ENCODE measurements at regions not wholly inside any gene's neighbourhood (a gene's known extent, or its start where the extent isn't known, plus 50 kb on each side); places are given as distances from the start of the nearest gene placed in this dataset.
"Not testable (repeated sequence)": the region's sequence is repeated elsewhere in the genome, so short reads cannot be mapped to it uniquely, and the experiment has no call there.

- no peaks in the 10 kb centered on the region for H3K27me3 ChIP-seq (ENCODE audit: insufficient read depth, insufficient read length)
- no peak overlapping the region for H3K4me3 ChIP-seq (ENCODE audit: insufficient read length, low read depth)
- no peak for TF ChIP-seq SUZ12 (IDR thresholded peaks at IDR 0.05; ENCODE audit: extremely low read depth, insufficient read depth, insufficient read length)
- no peak for TF ChIP-seq ZNF274 (IDR thresholded peaks at IDR 0.05; ENCODE audit: low read depth, low read length)
- TF ChIP-seq YY1 (IDR thresholded peaks at IDR 0.05; ENCODE audit: insufficient read depth, insufficient read length) = no peak
- DNase-seq (ENCODE audit: low read depth, low spot score) = no peak
- H3K9ac ChIP-seq (ENCODE audit: insufficient read length, low read depth) = no peak overlapping the region
- no peaks in the 10 kb centered on the region for H3K36me3 ChIP-seq (ENCODE audit: insufficient read depth, insufficient read length, low read length)
- no peaks in the 10 kb centered on the region for H3K9me3 ChIP-seq (ENCODE audit: insufficient read depth, low read length)
- H3K4me1 ChIP-seq (ENCODE audit: insufficient read depth, insufficient read length) = no peaks in the 10 kb centered on the region
Measured at GRCh38 chr5:58300346-58300895, 159.5 kb downstream of the PLK2 start.

- Histone ChIP-seq H3K4me1 (ENCODE audit: insufficient read depth, insufficient read length) (no peaks in the 10 kb centered on the region), H3K4me3 (ENCODE audit: insufficient read length, low read depth) (no peak overlapping the region)
Measured at GRCh38 chr5:58299256-58299655, 160.6 kb downstream of the PLK2 start.

DNA sequence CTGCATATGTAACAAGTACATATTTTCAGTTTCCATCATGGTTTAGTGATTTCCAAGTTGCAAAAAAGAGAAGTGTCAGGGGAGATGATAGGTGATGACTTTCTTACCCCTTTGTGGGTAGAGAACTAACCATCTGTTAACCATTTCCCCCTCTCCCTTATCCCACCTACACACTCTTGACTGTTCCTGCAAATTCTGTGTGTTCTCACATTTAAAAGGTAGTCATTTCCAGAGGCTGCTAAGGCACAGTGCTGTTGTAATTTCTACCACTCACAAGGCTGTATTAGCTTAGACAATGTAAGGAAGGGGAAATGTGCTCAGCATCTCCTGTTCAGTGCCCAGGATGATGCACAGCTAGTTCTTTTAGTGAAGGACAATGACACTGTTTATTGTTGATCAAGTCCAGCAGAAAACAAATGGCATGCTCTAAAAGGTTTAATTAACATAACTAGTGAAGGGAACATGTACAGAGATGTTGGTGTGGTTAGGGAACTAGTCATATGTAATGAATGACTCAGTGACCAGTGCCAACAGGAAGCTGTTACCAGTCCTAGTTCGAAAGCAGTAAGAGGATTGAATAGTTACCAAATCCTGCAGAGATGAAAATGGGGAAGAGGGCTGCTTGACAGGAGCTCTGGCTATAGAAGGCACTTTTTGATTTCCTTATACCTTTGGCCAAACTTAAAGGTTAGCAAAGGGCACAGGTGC, 165.1 kb downstream of the PLK2 start:
- TF ChIP-seq ZNF274 (IDR thresholded peaks at IDR 0.05; ENCODE audit: low read depth, low read length) = no peak
- TF ChIP-seq YY1 (IDR thresholded peaks at IDR 0.05; ENCODE audit: insufficient read depth, insufficient read length) = no peak
- TF ChIP-seq SUZ12 (IDR thresholded peaks at IDR 0.05; ENCODE audit: extremely low read depth, insufficient read depth, insufficient read length) = no peak
- Histone ChIP-seq H3K4me1 (ENCODE audit: insufficient read depth, insufficient read length) (no peaks in the 10 kb centered on the region), H3K27me3 (ENCODE audit: insufficient read depth, insufficient read length) (no peaks in the 10 kb centered on the region), H3K36me3 (ENCODE audit: insufficient read depth, insufficient read length, low read length) (no peaks in the 10 kb centered on the region), H3K9me3 (ENCODE audit: insufficient read depth, low read length) (no peaks in the 10 kb centered on the region), H3K9ac (ENCODE audit: insufficient read length, low read depth) (no peak overlapping the region), H3K4me3 (ENCODE audit: insufficient read length, low read depth) (no peak overlapping the region)
- no peak for DNase-seq (ENCODE audit: low read depth, low spot score)

More at GRCh38 chr5:58299256-58299655, 160.6 kb downstream of the PLK2 start:
- H3K9ac ChIP-seq (ENCODE audit: insufficient read length, low read depth) = no peak overlapping the region
- no peaks in the 10 kb centered on the region for H3K36me3 ChIP-seq (ENCODE audit: insufficient read depth, insufficient read length, low read length)
- no peaks in the 10 kb centered on the region for H3K9me3 ChIP-seq (ENCODE audit: insufficient read depth, low read length)
- no peak for TF ChIP-seq SUZ12 (IDR thresholded peaks at IDR 0.05; ENCODE audit: extremely low read depth, insufficient read depth, insufficient read length)
- DNase-seq (ENCODE audit: low read depth, low spot score) = no peak
- no peaks in the 10 kb centered on the region for H3K27me3 ChIP-seq (ENCODE audit: insufficient read depth, insufficient read length)

DNA sequence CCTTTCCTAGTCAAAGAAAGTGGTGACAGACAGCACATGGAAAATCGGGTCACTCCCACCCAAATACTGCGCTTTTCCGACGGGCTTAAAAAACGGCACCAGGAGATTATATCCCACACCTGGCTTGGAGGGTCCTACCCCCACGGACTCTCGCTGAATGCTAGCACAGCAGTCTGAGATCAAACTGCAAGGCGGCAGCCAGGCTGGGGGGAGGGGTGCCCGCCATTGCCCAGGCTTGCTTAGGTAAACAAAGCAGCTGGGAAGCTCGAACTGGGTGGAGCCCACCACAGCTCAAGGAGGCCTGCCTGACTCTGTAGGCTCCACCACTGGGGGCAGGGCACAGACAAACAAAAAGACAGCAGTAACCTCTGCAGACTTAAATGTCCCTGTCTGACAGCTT, 171.6 kb downstream of the PLK2 start:
- DNase-seq (ENCODE audit: low read depth, low spot score) = peak; percentile 3
- not testable (repeated sequence) for H3K36me3 ChIP-seq (ENCODE audit: insufficient read depth, insufficient read length, low read length); H3K27me3 ChIP-seq (ENCODE audit: insufficient read depth, insufficient read length); H3K4me1 ChIP-seq (ENCODE audit: insufficient read depth, insufficient read length); H3K9ac ChIP-seq (ENCODE audit: insufficient read length, low read depth); H3K4me3 ChIP-seq (ENCODE audit: insufficient read length, low read depth)
- H3K9me3 ChIP-seq (ENCODE audit: insufficient read depth, low read length) = peaks cover 17% of the 10 kb centered on the region; the same call in 1 of the 2 replicates

- H3K4me1 ChIP-seq (ENCODE audit: insufficient read depth, insufficient read length) = no peaks in the 10 kb centered on the region
- H3K27me3 ChIP-seq (ENCODE audit: insufficient read depth, insufficient read length) = no peaks in the 10 kb centered on the region
- H3K9me3 ChIP-seq (ENCODE audit: insufficient read depth, low read length) = peaks cover 17% of the 10 kb centered on the region; the same call in 1 of the 2 replicates
- no peak overlapping the region for H3K4me3 ChIP-seq (ENCODE audit: insufficient read length, low read depth)
- no peak for TF ChIP-seq SUZ12 (IDR thresholded peaks at IDR 0.05; ENCODE audit: extremely low read depth, insufficient read depth, insufficient read length)
- TF ChIP-seq YY1 (IDR thresholded peaks at IDR 0.05; ENCODE audit: insufficient read depth, insufficient read length) = no peak
- no peak for TF ChIP-seq ZNF274 (IDR thresholded peaks at IDR 0.05; ENCODE audit: low read depth, low read length)
- H3K36me3 ChIP-seq (ENCODE audit: insufficient read depth, insufficient read length, low read length) = no peaks in the 10 kb centered on the region
- H3K9ac ChIP-seq (ENCODE audit: insufficient read length, low read depth) = no peak overlapping the region
- no peak for DNase-seq (ENCODE audit: low read depth, low spot score)
Measured at GRCh38 chr5:58286741-58287140, 173.1 kb downstream of the PLK2 start.

DNA sequence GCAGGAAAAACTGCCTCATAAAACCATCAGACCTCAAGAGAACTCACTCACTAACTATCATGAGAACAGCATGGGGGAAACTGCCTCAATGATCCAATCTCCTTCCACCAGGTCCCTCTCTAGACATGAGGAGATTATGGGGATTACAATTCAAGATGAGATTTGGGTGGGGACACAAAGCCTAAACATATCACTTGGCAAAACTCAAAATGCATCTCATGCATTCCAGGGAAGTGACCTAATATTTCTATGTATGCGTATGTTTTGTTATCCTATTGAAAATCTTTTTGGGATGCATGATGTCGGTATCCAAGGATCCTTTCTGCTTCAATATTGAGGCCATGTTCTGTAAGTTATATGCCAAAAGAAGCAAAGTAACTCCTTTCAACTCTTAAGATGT, 174.0 kb downstream of the PLK2 start:
- Histone ChIP-seq H3K4me3 (ENCODE audit: insufficient read length, low read depth) (no peak overlapping the region), H3K9ac (ENCODE audit: insufficient read length, low read depth) (no peak overlapping the region), H3K9me3 (ENCODE audit: insufficient read depth, low read length) (peaks cover 17% of the 10 kb centered on the region; the same call in 1 of the 2 replicates), H3K4me1 (ENCODE audit: insufficient read depth, insufficient read length) (no peaks in the 10 kb centered on the region), H3K36me3 (ENCODE audit: insufficient read depth, insufficient read length, low read length) (no peaks in the 10 kb centered on the region), H3K27me3 (ENCODE audit: insufficient read depth, insufficient read length) (no peaks in the 10 kb centered on the region)
- no peak for DNase-seq (ENCODE audit: low read depth, low spot score)
- TF ChIP-seq SUZ12 (IDR thresholded peaks at IDR 0.05; ENCODE audit: extremely low read depth, insufficient read depth, insufficient read length) = no peak
- TF ChIP-seq ZNF274 (IDR thresholded peaks at IDR 0.05; ENCODE audit: low read depth, low read length) = no peak
- no peak for TF ChIP-seq YY1 (IDR thresholded peaks at IDR 0.05; ENCODE audit: insufficient read depth, insufficient read length)

DNA sequence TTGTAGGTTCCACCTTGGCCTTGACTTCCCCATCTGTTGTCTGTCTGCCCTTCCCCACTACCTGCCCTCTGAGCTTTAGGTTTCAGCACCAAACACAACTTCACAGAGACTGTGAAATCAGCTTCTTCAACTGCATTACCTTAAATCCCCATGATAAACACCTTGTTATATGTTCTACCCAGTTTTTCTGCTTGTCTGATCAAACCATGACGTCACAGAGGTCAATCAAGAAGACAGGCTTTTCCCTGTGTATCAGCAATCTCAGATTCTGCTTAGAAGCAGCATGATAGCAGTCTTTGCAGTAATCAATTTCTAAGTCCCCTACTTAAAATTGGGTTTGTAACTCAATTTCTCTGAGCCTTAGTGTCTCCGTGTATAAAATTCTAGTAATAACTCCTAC, 175.0 kb downstream of the PLK2 start:
- no peaks in the 10 kb centered on the region for H3K27me3 ChIP-seq (ENCODE audit: insufficient read depth, insufficient read length)
- no peaks in the 10 kb centered on the region for H3K4me1 ChIP-seq (ENCODE audit: insufficient read depth, insufficient read length)
- no peak for TF ChIP-seq ZNF274 (IDR thresholded peaks at IDR 0.05; ENCODE audit: low read depth, low read length)
- no peak for DNase-seq (ENCODE audit: low read depth, low spot score)
- no peak overlapping the region for H3K9ac ChIP-seq (ENCODE audit: insufficient read length, low read depth)
- peaks cover 17% of the 10 kb centered on the region; the same call in 1 of the 2 replicates for H3K9me3 ChIP-seq (ENCODE audit: insufficient read depth, low read length)
- no peak overlapping the region for H3K4me3 ChIP-seq (ENCODE audit: insufficient read length, low read depth)
- H3K36me3 ChIP-seq (ENCODE audit: insufficient read depth, insufficient read length, low read length) = no peaks in the 10 kb centered on the region
